MM.1S (cell line): ENCODE measurements at regions not wholly inside any gene's neighbourhood (a gene's known extent, or its start where the extent isn't known, plus 50 kb on each side); places are given as distances from the start of the nearest gene placed in this dataset.

Experiments used
- DNase-seq: peaks from one replicate; pipeline ENCODE4 v3.0.0-alpha.2; 2015
- H2AFZ ChIP-seq: fragments of 300-600 bp; sonication (generic); 2 replicates; pipeline ENCODE4 v1.6.0; 2016; ENCODE audit warnings: antibody characterized with exemption, low read length
- H3F3A ChIP-seq: fragments of 300-600 bp; sonication (generic); 2 replicates; pipeline ENCODE4 v1.6.1; 2016; ENCODE audit warnings: mild to moderate bottlenecking, antibody characterized with exemption, low read length, moderate library complexity, mixed read lengths; ENCODE audit not compliant: insufficient read depth
- H3K27ac ChIP-seq: fragments of 300-600 bp; sonication (generic); 2 replicates; pipeline ENCODE4 v1.5.1; 2016; ENCODE audit warnings: mild to moderate bottlenecking, low read length
- H3K27me3 ChIP-seq: fragments of 300-600 bp; sonication (generic); replicated peaks from 2 replicates; pipeline ENCODE4 v1.6.0; 2016; ENCODE audit warnings: low read length; ENCODE audit not compliant: insufficient read depth
- H3K36me3 ChIP-seq: fragments of 300-600 bp; sonication (generic); replicated peaks from 2 replicates; pipeline ENCODE4 v1.6.1; 2016; ENCODE audit warnings: mild to moderate bottlenecking, low read length, mixed read lengths; ENCODE audit not compliant: insufficient read depth
- H3K4me1 ChIP-seq: fragments of 300-600 bp; sonication (generic); 2 replicates; pipeline ENCODE4 v1.6.1; 2016; ENCODE audit warnings: low read length, mixed read lengths
- H3K4me2 ChIP-seq: fragments of 300-600 bp; sonication (generic); 2 replicates; pipeline ENCODE4 v1.6.0; 2016; ENCODE audit warnings: low read depth, low read length
- H3K4me3 ChIP-seq: fragments of 300-600 bp; sonication (generic); 2 replicates; pipeline ENCODE4 v1.5.1; 2016; ENCODE audit warnings: low read length, mixed read lengths
- H3K79me2 ChIP-seq: fragments of 300-600 bp; sonication (generic); 2 replicates; pipeline ENCODE4 v1.6.1; 2016; ENCODE audit warnings: mixed run types, low read length, mixed read lengths
- H3K9ac ChIP-seq: fragments of 300-600 bp; sonication (generic); 2 replicates; pipeline ENCODE4 v1.6.1; 2016; ENCODE audit warnings: low read length, mixed read lengths
- H3K9me2 ChIP-seq: fragments of 300-600 bp; sonication (generic); replicated peaks from 2 replicates; pipeline ENCODE4 v1.6.1; 2016; ENCODE audit warnings: mild to moderate bottlenecking, low read length, mixed read lengths; ENCODE audit not compliant: insufficient read depth
- H3K9me3 ChIP-seq: fragments of 300-600 bp; sonication (generic); replicated peaks from 2 replicates; pipeline ENCODE4 v1.6.1; 2016; ENCODE audit warnings: mild to moderate bottlenecking, low read length, mixed read lengths; ENCODE audit not compliant: insufficient read depth
- H4K20me1 ChIP-seq: fragments of 300-600 bp; sonication (generic); 2 replicates; pipeline ENCODE4 v1.6.1; 2016; ENCODE audit warnings: mild to moderate bottlenecking, low read length, moderate library complexity, mixed read lengths; ENCODE audit not compliant: insufficient read depth
- CTCF ChIP-seq: fragments of 300-600 bp; sonication (generic); IDR thresholded peaks from 2 replicates; pipeline ENCODE4 v1.5.1; 2016; ENCODE audit warnings: antibody characterized with exemption, low read length, mixed read lengths
- EZH2 ChIP-seq: fragments of 300-600 bp; sonication (generic); optimal IDR thresholded peaks from 2 replicates; pipeline ENCODE3; 2017; ENCODE audit warnings: low read depth, mild to moderate bottlenecking, antibody characterized with exemption, low read length, mixed read lengths
- EZH2phosphoT487 ChIP-seq: fragments of 300-600 bp; sonication (generic); IDR thresholded peaks from 2 replicates; pipeline ENCODE4 v1.6.1; 2018; ENCODE audit warnings: antibody characterized with exemption, low read length

- Histone ChIP-seq H3K9me3 (no peaks in the 10 kb centered on the region), H3K27ac (no peak overlapping the region), H3K4me3 (no peak overlapping the region), H3K27me3 (no peaks in the 10 kb centered on the region), H3K79me2 (no peaks in the 10 kb centered on the region), H4K20me1 (no peaks in the 10 kb centered on the region), H3K4me1 (no peaks in the 10 kb centered on the region), H3F3A (no peaks in the 10 kb centered on the region), H3K9me2 (no peaks in the 10 kb centered on the region), H2AFZ (no peak overlapping the region), H3K9ac (no peak overlapping the region), H3K4me2 (no peak overlapping the region), H3K36me3 (no peaks in the 10 kb centered on the region)
- TF ChIP-seq CTCF (no peak), EZH2phosphoT487 (no peak), EZH2 (no peak)
- no peak for DNase-seq
Measured at GRCh38 chr9:73344060-73344459, 192.4 kb downstream of the ANXA1 start.

GRCh38 chr9:73347123-73347522, 195.5 kb downstream of the ANXA1 start:
- no peak for DNase-seq
- Histone ChIP-seq H3K9ac (no peak overlapping the region), H3K27me3 (no peaks in the 10 kb centered on the region), H4K20me1 (no peaks in the 10 kb centered on the region), H2AFZ (no peak overlapping the region), H3F3A (no peaks in the 10 kb centered on the region), H3K4me1 (no peaks in the 10 kb centered on the region), H3K9me3 (no peaks in the 10 kb centered on the region), H3K4me2 (no peak overlapping the region), H3K27ac (no peak overlapping the region), H3K36me3 (no peaks in the 10 kb centered on the region), H3K9me2 (no peaks in the 10 kb centered on the region), H3K79me2 (no peaks in the 10 kb centered on the region), H3K4me3 (no peak overlapping the region)
- TF ChIP-seq EZH2 (no peak), CTCF (no peak), EZH2phosphoT487 (no peak)

GRCh38 chr9:73347720-73348119, 196.1 kb downstream of the ANXA1 start:
- no peak for TF ChIP-seq EZH2
- no peak for TF ChIP-seq EZH2phosphoT487
- no peak for TF ChIP-seq CTCF
- Histone ChIP-seq H3K4me3 (no peak overlapping the region), H4K20me1 (no peaks in the 10 kb centered on the region), H3F3A (no peaks in the 10 kb centered on the region), H3K4me1 (no peaks in the 10 kb centered on the region), H3K9me2 (no peaks in the 10 kb centered on the region), H3K27ac (no peak overlapping the region), H2AFZ (no peak overlapping the region), H3K36me3 (no peaks in the 10 kb centered on the region), H3K9ac (no peak overlapping the region), H3K9me3 (no peaks in the 10 kb centered on the region), H3K4me2 (no peak overlapping the region), H3K79me2 (no peaks in the 10 kb centered on the region), H3K27me3 (no peaks in the 10 kb centered on the region)
- no peak for DNase-seq
